GM12872 (cell line): ENCODE measurements at regions not wholly inside any gene's neighbourhood (a gene's known extent, or its start where the extent isn't known, plus 50 kb on each side); places are given as distances from the start of the nearest gene placed in this dataset.

Experiments
- TF ChIP-seq, protein P1 (sequence below): IDR thresholded peaks from 3 replicates; pipeline ENCODE4 v1.5.1; 2011; ENCODE audit warnings: low read depth, mild to moderate bottlenecking, low read length, moderate library complexity; ENCODE audit not compliant: insufficient read depth

DNA sequence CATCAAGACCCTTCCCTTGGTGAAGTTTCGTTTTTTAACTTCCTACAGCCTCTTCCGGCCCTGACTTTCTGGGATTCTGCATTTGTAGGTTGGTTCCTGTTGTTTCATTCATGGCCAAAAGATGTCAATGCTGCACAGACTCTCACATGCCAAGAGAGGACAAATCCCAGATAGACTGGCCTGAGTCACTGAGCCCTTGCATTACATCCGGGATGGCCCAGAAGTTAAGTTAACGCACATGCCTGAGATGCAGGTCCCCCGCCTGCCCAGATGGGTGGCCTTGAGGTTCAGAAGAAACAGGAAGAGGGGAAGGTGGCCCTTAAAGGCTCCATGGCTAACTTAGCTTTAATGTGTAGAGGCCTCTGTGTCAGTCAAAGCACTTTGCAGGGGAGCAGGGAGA lies 51.6 kb upstream of the SRGAP3 start:
- TF ChIP-seq, protein P1, sequence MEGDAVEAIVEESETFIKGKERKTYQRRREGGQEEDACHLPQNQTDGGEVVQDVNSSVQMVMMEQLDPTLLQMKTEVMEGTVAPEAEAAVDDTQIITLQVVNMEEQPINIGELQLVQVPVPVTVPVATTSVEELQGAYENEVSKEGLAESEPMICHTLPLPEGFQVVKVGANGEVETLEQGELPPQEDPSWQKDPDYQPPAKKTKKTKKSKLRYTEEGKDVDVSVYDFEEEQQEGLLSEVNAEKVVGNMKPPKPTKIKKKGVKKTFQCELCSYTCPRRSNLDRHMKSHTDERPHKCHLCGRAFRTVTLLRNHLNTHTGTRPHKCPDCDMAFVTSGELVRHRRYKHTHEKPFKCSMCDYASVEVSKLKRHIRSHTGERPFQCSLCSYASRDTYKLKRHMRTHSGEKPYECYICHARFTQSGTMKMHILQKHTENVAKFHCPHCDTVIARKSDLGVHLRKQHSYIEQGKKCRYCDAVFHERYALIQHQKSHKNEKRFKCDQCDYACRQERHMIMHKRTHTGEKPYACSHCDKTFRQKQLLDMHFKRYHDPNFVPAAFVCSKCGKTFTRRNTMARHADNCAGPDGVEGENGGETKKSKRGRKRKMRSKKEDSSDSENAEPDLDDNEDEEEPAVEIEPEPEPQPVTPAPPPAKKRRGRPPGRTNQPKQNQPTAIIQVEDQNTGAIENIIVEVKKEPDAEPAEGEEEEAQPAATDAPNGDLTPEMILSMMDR: no peak

DNA sequence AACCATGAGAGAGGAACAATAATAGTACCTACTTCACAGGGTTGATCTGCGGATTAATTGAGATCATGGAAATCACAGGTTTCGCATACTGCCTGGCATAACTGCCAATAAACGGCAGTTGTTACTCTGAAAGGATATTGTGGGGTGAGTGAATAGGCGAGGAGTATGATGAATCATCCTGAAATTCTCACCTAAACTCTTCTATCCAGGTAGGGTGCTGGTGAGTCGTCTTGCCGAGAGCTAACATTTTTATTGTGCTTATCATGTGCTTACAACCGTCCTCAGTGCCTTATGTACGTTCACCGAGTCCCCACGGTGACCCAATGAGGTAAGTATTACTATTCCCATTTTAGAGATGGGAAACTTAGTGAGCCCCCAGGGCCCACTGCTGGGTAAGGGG lies 52.4 kb upstream of the SRGAP3 start:
- TF ChIP-seq, protein P1: no peak

DNA sequence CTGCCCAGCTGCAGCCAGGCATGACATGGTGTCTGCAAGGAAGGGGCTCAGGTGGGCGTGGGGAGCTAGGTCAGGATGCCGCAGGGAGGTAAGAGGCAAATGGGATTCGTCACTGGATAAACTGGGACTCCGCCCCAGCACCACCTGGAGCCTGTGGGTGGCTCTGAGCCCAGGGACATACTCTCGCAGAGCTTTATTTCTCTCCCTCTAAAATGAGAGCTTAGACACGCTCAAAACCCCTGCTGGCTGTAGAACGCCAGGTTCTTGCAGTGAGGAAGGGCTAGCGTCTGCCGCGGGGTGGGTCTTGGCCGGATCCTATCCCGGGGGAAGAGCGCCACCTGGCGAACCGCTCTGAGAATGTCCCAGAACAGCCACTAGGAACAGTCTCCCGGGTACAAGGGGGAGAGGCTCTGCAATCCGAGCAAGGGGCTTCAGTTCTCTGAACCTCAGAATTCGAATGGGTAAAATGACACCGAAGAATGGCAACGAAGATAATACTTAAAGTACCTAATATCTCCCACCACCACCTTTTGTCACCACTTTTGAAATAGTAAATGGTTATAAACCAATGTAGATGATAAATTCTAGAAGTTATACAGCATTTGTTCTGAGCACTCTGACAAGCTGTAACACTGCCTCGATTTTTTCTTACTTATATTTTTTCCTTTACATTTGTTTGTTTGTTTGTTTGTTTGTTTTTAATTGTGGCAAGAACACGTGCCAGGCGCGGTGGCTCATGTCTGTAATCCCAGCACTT lies 53.2 kb upstream of the SRGAP3 start:
- TF ChIP-seq, protein P1: peak; percentile 85

DNA sequence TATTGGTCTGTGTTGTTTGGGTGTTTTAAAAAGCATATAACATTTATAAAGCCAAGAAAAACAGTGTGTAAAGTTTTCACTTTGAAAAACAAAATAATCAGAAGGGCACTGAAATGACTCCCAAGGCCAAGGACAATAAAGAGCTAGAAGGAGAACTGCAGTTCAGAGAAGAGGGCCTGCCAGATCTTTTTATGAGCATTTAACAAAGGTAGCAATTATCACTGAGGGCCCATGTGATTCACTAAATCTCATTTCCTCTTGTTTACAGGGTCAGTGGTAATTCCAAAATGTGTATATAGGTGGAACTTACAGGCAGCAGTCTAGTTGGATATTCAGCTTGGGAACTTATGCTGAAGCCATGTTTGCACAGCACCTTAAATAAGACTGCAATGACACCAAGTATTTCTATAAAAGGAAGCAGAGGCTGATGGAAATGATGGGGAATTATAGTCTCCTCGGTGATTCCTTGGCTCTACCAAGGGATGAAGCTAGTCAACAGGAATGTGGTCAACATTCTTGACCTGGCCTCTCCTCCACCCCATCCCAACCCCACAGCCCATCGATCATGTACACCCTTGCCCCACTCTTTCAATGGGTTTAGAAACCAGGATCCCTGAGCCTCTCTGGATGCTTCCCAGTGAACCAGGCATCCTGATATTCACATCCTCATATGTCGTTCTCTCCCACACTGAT lies 54.4 kb upstream of the THUMPD3 start:
- TF ChIP-seq, protein P1: no peak

DNA sequence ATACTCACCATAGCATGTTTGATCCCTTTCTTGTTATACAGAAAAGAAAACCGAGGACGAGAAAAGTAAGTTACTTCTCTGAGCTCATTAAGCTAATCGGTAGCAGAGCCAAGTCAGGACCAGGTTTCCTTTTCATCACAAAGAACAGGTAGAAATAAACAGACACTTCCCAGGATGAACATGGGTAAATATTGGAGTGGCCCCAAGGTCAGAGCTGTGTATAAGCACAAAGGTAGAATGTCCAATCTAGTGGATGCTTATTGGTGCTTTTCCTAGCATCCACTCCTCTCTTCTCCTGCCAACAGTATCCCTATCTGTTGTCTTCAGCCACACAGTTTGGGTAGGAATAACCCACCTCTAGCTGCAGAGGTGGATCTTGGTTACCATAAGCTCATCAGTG lies 52.8 kb upstream of the THUMPD3 start:
- TF ChIP-seq, protein P1: no peak

DNA sequence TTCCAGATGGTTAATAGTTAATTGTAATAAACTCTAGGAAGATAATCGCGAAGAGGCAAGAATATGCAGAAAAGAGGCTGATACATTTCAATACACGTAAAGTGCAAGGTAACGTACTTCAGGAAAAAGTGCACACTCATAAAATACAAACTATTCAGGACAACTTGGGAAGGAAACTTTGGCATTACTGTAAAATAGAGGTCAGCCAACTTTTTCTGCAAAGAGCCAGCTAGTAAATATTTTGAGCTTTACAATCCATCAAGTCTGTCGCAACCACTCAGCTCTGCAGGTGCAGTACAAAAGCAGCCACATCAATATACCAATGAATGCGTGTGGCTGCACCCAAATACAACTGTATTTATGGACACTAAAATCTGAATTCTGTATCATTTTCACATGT lies 51.6 kb upstream of the THUMPD3 start:
- TF ChIP-seq, protein P1: no peak
